Astrocyte (in vitro differentiated cells and primary cell): ENCODE measurements at regions not wholly inside any gene's neighbourhood (a gene's known extent, or its start where the extent isn't known, plus 50 kb on each side); places are given as distances from the start of the nearest gene placed in this dataset.

Experiments used
- CTCF ChIP-seq: IDR thresholded peaks from 2 replicates; pipeline ENCODE4 v1.5.1; 2011; ENCODE audit warnings: low read depth, mild to moderate bottlenecking, inconsistent platforms, low read length, moderate library complexity; ENCODE audit not compliant: insufficient read depth
- EZH2 ChIP-seq: IDR thresholded peaks from 2 replicates; pipeline ENCODE4 v1.6.1; 2012; ENCODE audit warnings: mild to moderate bottlenecking, low read length, inconsistent platforms; ENCODE audit not compliant: insufficient read depth

GRCh38 chr18:51425889-51426288 lies 228.4 kb upstream of the MEX3C start:
- TF ChIP-seq EZH2 (no peak), CTCF (no peak)
